Ovary (tissue), 7 donors: ENCODE measurements at regions not wholly inside any gene's neighbourhood (a gene's known extent, or its start where the extent isn't known, plus 50 kb on each side); places are given as distances from the start of the nearest gene placed in this dataset.
A peak's percentile ranks its signal among the peaks of the same experiment; 100 is the strongest.

Experiments
- DNase-seq, 5 donors: peaks; one replicate each; pipeline ENCODE4 v3.0.0-alpha.2; 2019 to 2020
- H3K27ac ChIP-seq, 2 donors: fragments of 200-600 bp; one replicate each; pipeline versions ENCODE4 v1.5.1 to v1.8.0; 2019 to 2022
- H3K27me3 ChIP-seq: fragments of 200-600 bp; one replicate; pipeline ENCODE4 v1.8.0; 2022
- H3K36me3 ChIP-seq: fragments of 200-600 bp; sonication (generic); one replicate; pipeline ENCODE4 v1.5.1; 2019
- H3K4me1 ChIP-seq: one replicate; pipeline ENCODE4 v1.8.1; 2013; ENCODE audit warnings: mild to moderate bottlenecking, moderate library complexity; ENCODE audit not compliant: insufficient read depth
- H3K4me3 ChIP-seq: fragments of 200-600 bp; sonication (generic); one replicate; pipeline ENCODE4 v1.5.1; 2017
- H3K9me3 ChIP-seq, 2 donors: fragments of 200-600 bp in 1 of 2; sonication (generic) in 1 of 2; one replicate each; pipeline versions ENCODE4 v1.5.1 to v1.8.1; 2013 to 2019; ENCODE audit warnings: mild to moderate bottlenecking in 1 of 2, moderate library complexity in 1 of 2
- CTCF ChIP-seq, 3 donors: fragments of 450-650 bp in 2 of 3; fragments of 200-600 bp in 1 of 3; IDR thresholded peaks; one replicate each; pipeline versions ENCODE4 v1.5.1 to v1.8.0; 2016 to 2022; ENCODE audit warnings: antibody characterized with exemption in 3 of 3, mild to moderate bottlenecking in 1 of 3
- EP300 ChIP-seq: sonication (generic); formaldehyde crosslinking; IDR thresholded peaks from one replicate; pipeline ENCODE4 v1.6.1; 2017; ENCODE audit warnings: antibody characterized with exemption
- POLR2A ChIP-seq: fragments of 450-650 bp; IDR thresholded peaks from one replicate; pipeline ENCODE4 v1.6.1; 2017; ENCODE audit warnings: antibody characterized with exemption, mild to moderate bottlenecking, moderate library complexity
- WGBS, 3 donors: extraction: QIAGEN DNeasy Blood & Tissue Kit in 1 of 3; methylation state at CpG; one replicate each; pipeline versions ENCODE4 v1.1.5 to v1.1.7; 2013 to 2017; 5-methylcytosine and 5-hydroxymethylcytosine counted together
- intact Hi-C, 4 donors: fragments of 100-400 bp; cut with DNase I; formaldehyde crosslinking; loops; one replicate each; pipeline versions ENCODE4 v1.11.0 to v1.15.1; 2022 to 2023
- donor health status: DM: no; HTN: no; CAD: no; lungs with moderate emphysema.
- donor health status: DM: no; HTN: no; CAD: no.
- donor health status: Bipolar disorder and iron deficiency.
- donor health status: DM: no; HTN: no; CAD: no.
- donor health status: DM: yes; HTN: yes; CAD: no.

GRCh38 chr3:194879126-194879877 is 193.6 kb downstream of the FAM43A start:
- Histone ChIP-seq H3K4me3 (no peak overlapping the region), H3K36me3 (no peaks in the 10 kb centered on the region), H3K9me3 (no peaks in the 10 kb centered on the region), H3K4me1 (peaks cover 5% of the 10 kb centered on the region), H3K27me3 (no peaks in the 10 kb centered on the region), H3K27ac (no peak overlapping the region)
- 38 to 56% (median 41%) methylated on average over 12 of the region's 12 CpGs for WGBS, 3 donors
- no peak for TF ChIP-seq POLR2A
- no peak for TF ChIP-seq EP300
- no peak for TF ChIP-seq CTCF (IDR thresholded peaks at IDR 0.05)
- DNase-seq: peak in 1 of 5 donors; percentile 49
- intact Hi-C loops: no loop called here

- Histone ChIP-seq H3K27me3 (no peaks in the 10 kb centered on the region), H3K36me3 (no peaks in the 10 kb centered on the region), H3K4me3 (no peak overlapping the region), H3K9me3 (no peaks in the 10 kb centered on the region), H3K27ac (peak overlapping the region in 1 of 2 donors; percentile 34), H3K4me1 (peaks cover 5% of the 10 kb centered on the region)
- DNase-seq: peak in 4 of 5 donors; percentile 40 to 55 (median 44)
- intact Hi-C loops: no loop called here
- 22 to 33% (median 27%) methylated on average over 12 of the region's 12 CpGs for WGBS, 3 donors
- TF ChIP-seq POLR2A (no peak), EP300 (no peak), CTCF (IDR thresholded peaks at IDR 0.05) (no peak)
Observed at GRCh38 chr3:194879991-194880939, 194.6 kb downstream of the FAM43A start.

- no peak for TF ChIP-seq CTCF (IDR thresholded peaks at IDR 0.05)
- TF ChIP-seq EP300: no peak
- TF ChIP-seq POLR2A: no peak
- peaks cover 5% of the 10 kb centered on the region for H3K4me1 ChIP-seq
Observed at GRCh38 chr3:194880940-194881925, 195.6 kb downstream of the FAM43A start.

More at GRCh38 chr3:194880940-194881925, 195.6 kb downstream of the FAM43A start:
- no peak overlapping the region for H3K27ac ChIP-seq
- H3K9me3 ChIP-seq: no peaks in the 10 kb centered on the region
- no peaks in the 10 kb centered on the region for H3K36me3 ChIP-seq
- no peak for DNase-seq
- 74 to 83% (median 82%) methylated on average over 12 of the region's 12 CpGs for WGBS, 3 donors
- no peak overlapping the region for H3K4me3 ChIP-seq
- intact Hi-C loops: no loop called here
- no peaks in the 10 kb centered on the region for H3K27me3 ChIP-seq
